ENCODE measurements at regions not wholly inside any gene's neighbourhood (a gene's known extent, or its start where the extent isn't known, plus 50 kb on each side); places are given as distances from the start of the nearest gene placed in this dataset.

DNA sequence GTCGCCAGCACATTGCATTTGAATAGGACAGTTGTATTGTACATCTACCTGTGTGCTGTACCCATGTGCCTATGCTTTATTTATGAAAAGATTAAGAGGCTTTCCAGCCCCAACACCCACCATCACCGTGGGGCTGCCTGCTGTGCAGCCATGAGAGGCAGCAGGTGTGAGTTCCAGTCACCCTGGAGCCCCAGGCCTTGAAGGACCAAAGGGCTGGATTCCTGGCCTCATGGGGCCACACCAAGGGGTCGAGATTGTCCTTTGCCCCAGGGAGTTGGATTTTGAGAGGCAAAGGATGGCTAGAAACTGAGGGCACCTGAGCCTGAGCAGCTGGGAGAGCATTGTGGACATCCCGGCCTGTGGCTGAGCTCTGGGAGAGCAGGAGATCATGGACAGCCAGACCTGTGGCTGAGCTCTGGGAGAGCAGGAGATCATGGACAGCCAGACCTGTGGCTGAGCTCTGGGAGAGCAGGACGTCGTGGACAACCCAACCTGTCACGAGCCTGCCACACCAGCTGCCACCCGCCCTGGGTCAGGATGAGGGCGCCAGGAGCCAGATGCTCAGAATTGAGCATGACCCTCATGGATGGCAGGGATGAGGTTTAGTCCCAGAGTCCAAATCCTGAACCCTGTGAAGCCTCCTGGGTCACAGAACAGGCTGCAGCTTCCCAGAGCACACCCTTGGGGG lies 182.5 kb upstream of the RAB6C start:
- Histone ChIP-seq H3K27me3 (ENCODE audit: control insufficient read depth in 5 of 5, insufficient read depth in 4 of 5, low read length in 5 of 5) (peaks cover 0 to 8% (median 3%) of the 10 kb centered on the region in 5 donors), H3K27ac (ENCODE audit: low read depth, low read length) (no peak overlapping the region), H3K9ac (ENCODE audit: low read length in 5 of 5) (no peak overlapping the region), H3K4me3 (ENCODE audit: low read depth in 1 of 5, low read length in 5 of 5) (no peak overlapping the region), H3K4me1 (ENCODE audit: control insufficient read depth in 5 of 5, insufficient read depth in 5 of 5, low read length in 5 of 5) (no peaks in the 10 kb centered on the region), H3K36me3 (ENCODE audit: control insufficient read depth in 5 of 5, insufficient read depth in 5 of 5, low read length in 5 of 5) (no peaks in the 10 kb centered on the region), H3K9me3 (ENCODE audit: control insufficient read depth in 5 of 5, low read length in 5 of 5) (peaks cover 0 to 7% (median 4%) of the 10 kb centered on the region in 5 donors)

DNA sequence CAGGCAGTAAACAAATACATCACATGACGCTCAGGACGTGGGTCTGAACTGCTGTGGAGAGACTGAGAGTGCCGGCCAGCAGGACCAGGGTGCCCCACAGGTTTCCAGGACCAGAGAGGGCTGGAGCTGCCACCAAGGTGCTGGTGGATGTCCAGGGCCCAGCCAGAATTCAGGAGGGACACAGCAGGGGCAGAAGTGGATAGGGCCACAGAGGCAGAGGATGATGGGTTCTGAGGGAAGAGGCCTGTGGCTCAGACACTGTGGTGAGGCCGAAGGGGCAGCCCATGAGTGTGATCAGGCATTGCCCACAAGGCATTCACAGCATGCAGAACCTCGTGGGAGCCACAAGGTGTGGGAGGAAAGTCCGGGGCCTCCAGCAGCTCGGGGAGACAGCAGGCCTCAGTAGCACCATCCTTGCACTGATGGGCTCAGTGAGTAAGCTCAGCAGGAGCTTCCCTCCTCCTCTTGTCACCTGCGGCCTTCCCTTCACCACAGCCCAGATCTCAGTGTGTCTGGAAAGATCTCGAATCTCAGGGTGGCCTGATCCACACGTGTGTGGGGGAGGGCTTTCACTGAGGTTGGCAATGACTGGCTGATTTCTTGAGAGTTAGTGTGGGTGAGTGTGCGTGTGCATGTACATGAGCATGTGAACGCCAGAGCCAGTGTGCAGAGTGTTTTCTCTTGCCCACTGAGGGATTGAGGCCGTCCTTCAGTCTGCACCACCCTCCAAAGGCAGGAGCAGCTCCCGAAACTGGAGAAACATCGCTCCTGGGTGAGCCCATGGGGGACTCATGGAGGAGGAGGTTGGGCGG lies 181.8 kb upstream of the RAB6C start:
- H3K9ac ChIP-seq (ENCODE audit: low read length in 5 of 5), result no peak overlapping the region
- H3K4me1 ChIP-seq (ENCODE audit: control insufficient read depth in 5 of 5, insufficient read depth in 5 of 5, low read length in 5 of 5), result no peaks in the 10 kb centered on the region
- no peaks in the 10 kb centered on the region for H3K36me3 ChIP-seq (ENCODE audit: control insufficient read depth in 5 of 5, insufficient read depth in 5 of 5, low read length in 5 of 5)
- peaks cover 0 to 12% (median 6%) of the 10 kb centered on the region in 5 donors for H3K27me3 ChIP-seq (ENCODE audit: control insufficient read depth in 5 of 5, insufficient read depth in 4 of 5, low read length in 5 of 5)
- H3K9me3 ChIP-seq (ENCODE audit: control insufficient read depth in 5 of 5, low read length in 5 of 5), result peaks cover 0 to 4% (median under 1%) of the 10 kb centered on the region in 5 donors
- no peak overlapping the region for H3K4me3 ChIP-seq (ENCODE audit: low read depth in 1 of 5, low read length in 5 of 5)
- H3K27ac ChIP-seq (ENCODE audit: low read depth, low read length), result no peak overlapping the region

DNA sequence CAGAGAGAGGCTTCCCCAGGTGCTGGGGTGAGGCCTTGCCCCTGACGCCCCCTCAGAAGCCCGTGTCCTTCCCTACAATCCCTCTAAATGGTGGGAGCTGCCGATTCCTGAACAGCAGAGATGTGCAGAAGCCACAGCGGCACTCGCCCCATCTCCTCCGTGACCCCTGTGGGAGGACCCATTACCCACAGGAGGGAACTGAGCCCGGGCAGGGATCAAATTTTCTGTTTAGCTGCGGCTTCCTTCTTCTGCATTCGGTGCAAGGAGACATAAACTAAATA lies 181.2 kb upstream of the RAB6C start:
- no peak overlapping the region for H3K27ac ChIP-seq (ENCODE audit: low read depth, low read length)
- peaks cover 0 to 12% (median 6%) of the 10 kb centered on the region in 5 donors for H3K27me3 ChIP-seq (ENCODE audit: control insufficient read depth in 5 of 5, insufficient read depth in 4 of 5, low read length in 5 of 5)
- no peak overlapping the region for H3K4me3 ChIP-seq (ENCODE audit: low read depth in 1 of 5, low read length in 5 of 5)
- no peaks in the 10 kb centered on the region for H3K4me1 ChIP-seq (ENCODE audit: control insufficient read depth in 5 of 5, insufficient read depth in 5 of 5, low read length in 5 of 5)
- no peaks in the 10 kb centered on the region for H3K9me3 ChIP-seq (ENCODE audit: control insufficient read depth in 5 of 5, low read length in 5 of 5)
- no peak overlapping the region for H3K9ac ChIP-seq (ENCODE audit: low read length in 5 of 5)
- H3K36me3 ChIP-seq (ENCODE audit: control insufficient read depth in 5 of 5, insufficient read depth in 5 of 5, low read length in 5 of 5), result no peaks in the 10 kb centered on the region

DNA sequence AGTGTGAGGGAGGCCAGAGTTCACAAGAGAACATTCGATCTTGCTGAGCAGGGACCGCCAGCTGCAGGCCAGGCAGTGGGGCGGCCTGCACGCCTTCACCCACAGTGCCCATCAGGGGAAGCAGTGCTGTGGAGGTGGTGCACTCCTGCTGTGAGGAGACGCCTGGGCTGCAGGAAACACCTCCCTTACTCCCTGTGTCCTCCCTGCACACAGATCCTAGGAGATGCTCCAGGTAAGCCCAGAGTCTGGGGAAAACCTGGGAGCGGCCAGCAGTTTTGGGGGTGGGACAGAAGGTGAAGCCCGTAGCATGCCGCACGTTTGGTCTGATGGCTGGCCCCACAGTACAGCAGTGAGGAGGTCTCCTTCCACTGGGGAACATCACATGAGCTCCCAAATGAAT lies 180.8 kb upstream of the RAB6C start:
- Histone ChIP-seq H3K4me3 (ENCODE audit: low read depth in 1 of 5, low read length in 5 of 5) (no peak overlapping the region), H3K9me3 (ENCODE audit: control insufficient read depth in 5 of 5, low read length in 5 of 5) (no peaks in the 10 kb centered on the region), H3K4me1 (ENCODE audit: control insufficient read depth in 5 of 5, insufficient read depth in 5 of 5, low read length in 5 of 5) (no peaks in the 10 kb centered on the region), H3K27me3 (ENCODE audit: control insufficient read depth in 5 of 5, insufficient read depth in 4 of 5, low read length in 5 of 5) (peaks cover 0 to 12% (median 6%) of the 10 kb centered on the region in 5 donors), H3K9ac (ENCODE audit: low read length in 5 of 5) (no peak overlapping the region), H3K27ac (ENCODE audit: low read depth, low read length) (no peak overlapping the region), H3K36me3 (ENCODE audit: control insufficient read depth in 5 of 5, insufficient read depth in 5 of 5, low read length in 5 of 5) (no peaks in the 10 kb centered on the region)

DNA sequence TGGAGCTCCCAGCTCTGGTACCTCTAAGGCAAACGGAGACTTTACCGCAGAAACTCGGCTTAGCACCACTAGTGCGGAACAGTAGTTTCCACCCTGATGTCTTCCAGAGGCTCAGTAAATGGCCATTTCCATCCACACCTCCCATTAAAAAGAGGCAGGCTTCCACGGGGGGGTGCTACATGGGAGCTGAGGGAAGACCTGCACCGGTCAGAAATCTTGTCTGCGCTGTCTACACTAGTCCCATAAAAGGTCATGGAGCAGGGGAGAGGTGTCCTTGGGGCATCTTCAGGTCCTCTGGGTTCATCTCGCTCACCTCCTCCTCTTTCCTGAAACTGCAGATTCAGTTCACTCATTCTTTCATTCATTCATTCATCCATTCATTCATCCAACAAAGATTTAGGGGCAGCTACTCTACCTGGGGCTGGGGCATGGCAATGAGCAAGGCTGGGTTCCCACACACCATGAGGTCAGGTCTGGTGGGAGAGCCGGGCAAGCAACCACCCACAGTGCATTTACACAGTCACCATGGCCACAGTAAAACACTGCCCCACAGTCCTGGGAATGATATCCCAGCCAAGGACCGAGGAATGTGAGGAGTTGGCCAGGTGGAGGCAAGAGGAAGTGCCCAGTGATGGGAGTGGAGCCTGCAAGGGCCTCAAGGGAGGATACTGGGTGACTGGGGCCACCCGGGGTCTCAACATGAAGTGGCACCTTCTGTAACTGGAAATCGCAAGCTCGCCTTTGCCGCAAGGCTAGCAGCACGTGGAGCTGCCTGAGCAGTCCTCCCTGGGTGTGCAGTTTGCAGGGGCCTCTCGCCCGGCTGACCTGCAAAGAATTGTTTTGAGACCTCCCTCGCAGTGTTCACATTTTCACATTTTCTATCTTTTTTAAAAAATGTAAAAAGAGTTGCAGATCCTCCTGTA lies 180.2 kb upstream of the RAB6C start:
- peaks cover 0 to 13% (median 7%) of the 10 kb centered on the region in 5 donors for H3K27me3 ChIP-seq (ENCODE audit: control insufficient read depth in 5 of 5, insufficient read depth in 4 of 5, low read length in 5 of 5)

GRCh38 chr2:129800285-129800684 lies 179.2 kb upstream of the RAB6C start:
- Histone ChIP-seq H3K27me3 (ENCODE audit: control insufficient read depth in 5 of 5, insufficient read depth in 4 of 5, low read length in 5 of 5) (peaks cover 0 to 18% (median 9%) of the 10 kb centered on the region in 5 donors), H3K9me3 (ENCODE audit: control insufficient read depth in 5 of 5, low read length in 5 of 5) (no peaks in the 10 kb centered on the region), H3K36me3 (ENCODE audit: control insufficient read depth in 5 of 5, insufficient read depth in 5 of 5, low read length in 5 of 5) (no peaks in the 10 kb centered on the region), H3K4me1 (ENCODE audit: control insufficient read depth in 5 of 5, insufficient read depth in 5 of 5, low read length in 5 of 5) (no peaks in the 10 kb centered on the region), H3K9ac (ENCODE audit: low read length in 5 of 5) (no peak overlapping the region), H3K27ac (ENCODE audit: low read depth, low read length) (no peak overlapping the region), H3K4me3 (ENCODE audit: low read depth in 1 of 5, low read length in 5 of 5) (no peak overlapping the region)

More for the DNA sequence above, 180.2 kb upstream of the RAB6C start:
- Histone ChIP-seq H3K9me3 (ENCODE audit: control insufficient read depth in 5 of 5, low read length in 5 of 5) (no peaks in the 10 kb centered on the region), H3K36me3 (ENCODE audit: control insufficient read depth in 5 of 5, insufficient read depth in 5 of 5, low read length in 5 of 5) (no peaks in the 10 kb centered on the region), H3K9ac (ENCODE audit: low read length in 5 of 5) (no peak overlapping the region), H3K4me3 (ENCODE audit: low read depth in 1 of 5, low read length in 5 of 5) (no peak overlapping the region), H3K27ac (ENCODE audit: low read depth, low read length) (no peak overlapping the region), H3K4me1 (ENCODE audit: control insufficient read depth in 5 of 5, insufficient read depth in 5 of 5, low read length in 5 of 5) (no peaks in the 10 kb centered on the region)

GRCh38 chr2:129800686-129801085 lies 178.8 kb upstream of the RAB6C start:
- Histone ChIP-seq H3K9ac (ENCODE audit: low read length in 5 of 5) (no peak overlapping the region), H3K27me3 (ENCODE audit: control insufficient read depth in 5 of 5, insufficient read depth in 4 of 5, low read length in 5 of 5) (peaks cover 0 to 18% (median 8%) of the 10 kb centered on the region in 5 donors), H3K27ac (ENCODE audit: low read depth, low read length) (no peak overlapping the region), H3K4me3 (ENCODE audit: low read depth in 1 of 5, low read length in 5 of 5) (no peak overlapping the region), H3K4me1 (ENCODE audit: control insufficient read depth in 5 of 5, insufficient read depth in 5 of 5, low read length in 5 of 5) (no peaks in the 10 kb centered on the region), H3K9me3 (ENCODE audit: control insufficient read depth in 5 of 5, low read length in 5 of 5) (no peaks in the 10 kb centered on the region), H3K36me3 (ENCODE audit: control insufficient read depth in 5 of 5, insufficient read depth in 5 of 5, low read length in 5 of 5) (no peaks in the 10 kb centered on the region)

GRCh38 chr2:129801575-129801974 lies 177.9 kb upstream of the RAB6C start:
- H3K27ac ChIP-seq (ENCODE audit: low read depth, low read length), result no peak overlapping the region
- H3K4me1 ChIP-seq (ENCODE audit: control insufficient read depth in 5 of 5, insufficient read depth in 5 of 5, low read length in 5 of 5), result no peaks in the 10 kb centered on the region
- H3K27me3 ChIP-seq (ENCODE audit: control insufficient read depth in 5 of 5, insufficient read depth in 4 of 5, low read length in 5 of 5), result peaks cover 0 to 18% (median 10%) of the 10 kb centered on the region in 5 donors
- no peak overlapping the region for H3K9ac ChIP-seq (ENCODE audit: low read length in 5 of 5)
- no peak overlapping the region for H3K4me3 ChIP-seq (ENCODE audit: low read depth in 1 of 5, low read length in 5 of 5)
- H3K9me3 ChIP-seq (ENCODE audit: control insufficient read depth in 5 of 5, low read length in 5 of 5), result no peaks in the 10 kb centered on the region
- H3K36me3 ChIP-seq (ENCODE audit: control insufficient read depth in 5 of 5, insufficient read depth in 5 of 5, low read length in 5 of 5), result no peaks in the 10 kb centered on the region

- Histone ChIP-seq H3K36me3 (ENCODE audit: control insufficient read depth in 5 of 5, insufficient read depth in 5 of 5, low read length in 5 of 5) (no peaks in the 10 kb centered on the region), H3K9me3 (ENCODE audit: control insufficient read depth in 5 of 5, low read length in 5 of 5) (no peaks in the 10 kb centered on the region), H3K27me3 (ENCODE audit: control insufficient read depth in 5 of 5, insufficient read depth in 4 of 5, low read length in 5 of 5) (peaks cover 0 to 17% (median 12%) of the 10 kb centered on the region in 5 donors)
Measured at GRCh38 chr2:129802290-129802689, 177.2 kb upstream of the RAB6C start.

More at GRCh38 chr2:129802290-129802689, 177.2 kb upstream of the RAB6C start:
- H3K4me1 ChIP-seq (ENCODE audit: control insufficient read depth in 5 of 5, insufficient read depth in 5 of 5, low read length in 5 of 5), result no peaks in the 10 kb centered on the region
- H3K4me3 ChIP-seq (ENCODE audit: low read depth in 1 of 5, low read length in 5 of 5), result no peak overlapping the region
- H3K9ac ChIP-seq (ENCODE audit: low read length in 5 of 5), result no peak overlapping the region
- no peak overlapping the region for H3K27ac ChIP-seq (ENCODE audit: low read depth, low read length)
